B cell (primary cell): ENCODE measurements at regions not wholly inside any gene's neighbourhood (a gene's known extent, or its start where the extent isn't known, plus 50 kb on each side); places are given as distances from the start of the nearest gene placed in this dataset.

Source experiments
- ATAC-seq: fragments of 200-7000 bp; cut with Tn5 transposase; one replicate; pipeline ENCODE4 v1.10.0; 2021; ENCODE audit warnings: low read depth, mild to moderate bottlenecking, moderate number of reproducible peaks, moderate library complexity
- CTCF ChIA-PET: fragments of 350-600 bp; sonication (Branson Sonifier 250); formaldehyde crosslinking; loops from one replicate; lab custom pipeline; 2021; ENCODE audit warnings: antibody characterized with exemption, inconsistent platforms; lab: Charles Lee
- POLR2A ChIA-PET: fragments of 350-600 bp; sonication (Branson Sonifier 250); formaldehyde crosslinking; loops from one replicate; lab custom pipeline; 2021; ENCODE audit warnings: antibody characterized with exemption; lab: Charles Lee
- DNase-seq: peaks from one replicate; pipeline ENCODE4 v3.0.0; 2013
- H2AFZ ChIP-seq: 2 replicates; pipeline ENCODE4 v1.6.1; 2012; ENCODE audit warnings: mild to moderate bottlenecking, low read depth, low read length; ENCODE audit not compliant: insufficient read depth, poor library complexity, severe bottlenecking
- H3K27ac ChIP-seq, 2 donors: 1 replicate in 1 of 2; 2 replicates in 1 of 2; pipeline ENCODE4 v1.5.1; 2012 to 2013; ENCODE audit warnings: low read length in 2 of 2, mild to moderate bottlenecking in 2 of 2, moderate library complexity in 1 of 2
- H3K27me3 ChIP-seq, 4 experiments: fragments of 200-600 bp in 1 of 4; sonication (generic) in 1 of 4; replicated peaks in 1 of 4; 1 replicate in 2 of 4; 2 replicates in 2 of 4; pipeline versions ENCODE4 v1.6.1 to v1.7.0; 2013 to 2016; ENCODE audit warnings: low read length in 3 of 4, mild to moderate bottlenecking in 2 of 4, mixed read lengths in 1 of 4, moderate library complexity in 1 of 4; ENCODE audit not compliant: insufficient read depth in 4 of 4, control insufficient read depth in 3 of 4; ENCODE audit errors: control extremely low read depth in 1 of 4
- H3K36me3 ChIP-seq, 2 experiments: replicated peaks in 1 of 2; 1 replicate in 1 of 2; 2 replicates in 1 of 2; pipeline versions ENCODE4 v1.6.1 to v1.7.1; 2013; ENCODE audit warnings: low read length in 1 of 2; ENCODE audit not compliant: insufficient read depth in 2 of 2, control insufficient read depth in 1 of 2; ENCODE audit errors: control extremely low read depth in 1 of 2, extremely low read depth in 1 of 2
- H3K4me1 ChIP-seq, 2 donors: fragments of 200-600 bp in 1 of 2; sonication (generic) in 1 of 2; 1 replicate in 1 of 2; 2 replicates in 1 of 2; pipeline versions ENCODE4 v1.5.1 to v1.6.1; 2013 to 2017; ENCODE audit warnings: low read length in 2 of 2; ENCODE audit not compliant: control insufficient read depth in 2 of 2, insufficient read depth in 2 of 2
- H3K4me2 ChIP-seq: replicated peaks from 2 replicates; pipeline ENCODE3; 2012; ENCODE audit warnings: mild to moderate bottlenecking, low read depth, low read length; ENCODE audit not compliant: poor library complexity, severe bottlenecking
- H3K4me3 ChIP-seq, 5 experiments: fragments of 200-600 bp in 1 of 5; sonication (generic) in 1 of 5; 1 replicate in 3 of 5; 2 replicates in 2 of 5; pipeline versions ENCODE4 v1.5.1 to v1.7.0; 2011 to 2016; ENCODE audit warnings: low read length in 4 of 5, mild to moderate bottlenecking in 4 of 5, low read depth in 2 of 5, control low read depth in 1 of 5, moderate library complexity in 1 of 5; ENCODE audit not compliant: insufficient read depth in 1 of 5; ENCODE audit errors: control extremely low read depth in 1 of 5, extremely low read depth in 1 of 5
- H3K79me2 ChIP-seq: fragments of 200-600 bp; sonication (generic); one replicate; pipeline ENCODE4 v1.6.0; 2016; ENCODE audit warnings: low read length; ENCODE audit not compliant: control insufficient read depth, insufficient read depth
- H3K9ac ChIP-seq: fragments of 200-600 bp; sonication (generic); 2 replicates; pipeline ENCODE4 v1.6.1; 2017; ENCODE audit warnings: mild to moderate bottlenecking, low read length, moderate library complexity
- H3K9me3 ChIP-seq, 3 donors: one replicate each; pipeline versions ENCODE4 v1.6.1 to v1.7.1; 2013; ENCODE audit warnings: low read length in 2 of 3; ENCODE audit not compliant: control insufficient read depth in 2 of 3, insufficient read depth in 1 of 3; ENCODE audit errors: control extremely low read depth in 1 of 3
- H4K20me1 ChIP-seq: 2 replicates; pipeline ENCODE4 v1.6.0; 2012; ENCODE audit warnings: mild to moderate bottlenecking, low read length; ENCODE audit not compliant: insufficient read depth, control insufficient read depth, poor library complexity, severe bottlenecking
- H3K27ac Mint-ChIP-seq: one replicate; pipeline ENCODE4 v1.8.0; 2021; ENCODE audit warnings: mixed read lengths
- H3K27me3 Mint-ChIP-seq: one replicate; pipeline ENCODE4 v1.8.0; 2021; ENCODE audit warnings: mixed read lengths
- H3K4me1 Mint-ChIP-seq: one replicate; pipeline ENCODE4 v1.8.0; 2021; ENCODE audit warnings: mixed read lengths
- H3K4me3 Mint-ChIP-seq: one replicate; pipeline ENCODE4 v1.8.0; 2021; ENCODE audit warnings: mixed read lengths
- H3K9me3 Mint-ChIP-seq: one replicate; pipeline ENCODE4 v1.8.0; 2022; ENCODE audit warnings: mixed read lengths; ENCODE audit not compliant: insufficient read depth
- CTCF ChIP-seq: fragments of 200-600 bp; IDR thresholded peaks from one replicate; pipeline ENCODE4 v1.8.0; 2022; ENCODE audit warnings: antibody characterized with exemption, mild to moderate bottlenecking
- EZH2 ChIP-seq: IDR thresholded peaks from 2 replicates; pipeline ENCODE4 v1.6.1; 2012; ENCODE audit warnings: borderline replicate concordance, low read depth, mild to moderate bottlenecking, moderate library complexity, low read length; ENCODE audit not compliant: insufficient read depth, poor library complexity, severe bottlenecking
- WGBS: methylation state at CpG from one replicate; pipeline ENCODE4 v1.1.5; 2013; ENCODE audit warnings: missing lambda C conversion rate; ENCODE audit not compliant: insufficient coverage; 5-methylcytosine and 5-hydroxymethylcytosine counted together
- intact Hi-C: fragments of 100-400 bp; cut with micrococcal nuclease; formaldehyde crosslinking; loops from one replicate; pipeline ENCODE4 v1.10.0; 2022

GRCh38 chr3:106821801-106822200, 555.4 kb upstream of the CCDC54 start:
- intact Hi-C loops, result no loop called here
- no peak for ATAC-seq
- CTCF ChIA-PET, result no interaction called here

GRCh38 chr3:106822204-106822603, 555.0 kb upstream of the CCDC54 start:
- H3K9me3 Mint-ChIP-seq, result no peaks in the 10 kb centered on the region
- Histone ChIP-seq H3K27ac (no peak overlapping the region), H3K4me1 (no peaks in the 10 kb centered on the region), H3K9ac (no peak overlapping the region), H3K36me3 (no peaks in the 10 kb centered on the region), H3K79me2 (no peaks in the 10 kb centered on the region), H3K4me3 (no peak overlapping the region), H4K20me1 (no peaks in the 10 kb centered on the region), H3K27me3 (no peaks in the 10 kb centered on the region), H3K9me3 (peaks cover 0 to 6% (median 0%) of the 10 kb centered on the region in 3 donors), H3K4me2 (no peak overlapping the region), H2AFZ (no peak overlapping the region)
- DNase-seq, result no peak
- POLR2A ChIA-PET, result no interaction called here
- CTCF ChIA-PET, result no interaction called here
- ATAC-seq, result no peak
- 91% methylated on average over 11 of the region's 11 CpGs for WGBS
- no peaks in the 10 kb centered on the region for H3K27me3 Mint-ChIP-seq
- no peak overlapping the region for H3K4me3 Mint-ChIP-seq
- H3K27ac Mint-ChIP-seq, result no peak overlapping the region
- TF ChIP-seq EZH2 (no peak), CTCF (no peak)
- intact Hi-C loops, result no loop called here
- H3K4me1 Mint-ChIP-seq, result no peaks in the 10 kb centered on the region

More at GRCh38 chr3:106821801-106822200, 555.4 kb upstream of the CCDC54 start:
- Histone ChIP-seq H3K4me3 (no peak overlapping the region), H3K79me2 (no peaks in the 10 kb centered on the region), H3K27ac (no peak overlapping the region), H3K4me1 (no peaks in the 10 kb centered on the region), H3K9me3 (peaks cover 0 to 6% (median 0%) of the 10 kb centered on the region in 3 donors), H3K36me3 (no peaks in the 10 kb centered on the region), H3K9ac (no peak overlapping the region), H3K27me3 (no peaks in the 10 kb centered on the region), H3K4me2 (no peak overlapping the region), H2AFZ (no peak overlapping the region), H4K20me1 (no peaks in the 10 kb centered on the region)
- no peak for DNase-seq
- no peak overlapping the region for H3K27ac Mint-ChIP-seq
- H3K9me3 Mint-ChIP-seq, result no peaks in the 10 kb centered on the region
- TF ChIP-seq EZH2, result no peak
- no peak for TF ChIP-seq CTCF
- POLR2A ChIA-PET, result no interaction called here
- no peaks in the 10 kb centered on the region for H3K27me3 Mint-ChIP-seq
- no peak overlapping the region for H3K4me3 Mint-ChIP-seq
- no peaks in the 10 kb centered on the region for H3K4me1 Mint-ChIP-seq
- WGBS, result 83% methylated on average over 4 of the region's 7 CpGs
